ENCODE measurements at regions not wholly inside any gene's neighbourhood (a gene's known extent, or its start where the extent isn't known, plus 50 kb on each side); places are given as distances from the start of the nearest gene placed in this dataset.

- no peak for DNase-seq
These were observed 199.2 kb upstream of the KLF4 start for GRCh38 chr9:107688728-107689127.

DNA sequence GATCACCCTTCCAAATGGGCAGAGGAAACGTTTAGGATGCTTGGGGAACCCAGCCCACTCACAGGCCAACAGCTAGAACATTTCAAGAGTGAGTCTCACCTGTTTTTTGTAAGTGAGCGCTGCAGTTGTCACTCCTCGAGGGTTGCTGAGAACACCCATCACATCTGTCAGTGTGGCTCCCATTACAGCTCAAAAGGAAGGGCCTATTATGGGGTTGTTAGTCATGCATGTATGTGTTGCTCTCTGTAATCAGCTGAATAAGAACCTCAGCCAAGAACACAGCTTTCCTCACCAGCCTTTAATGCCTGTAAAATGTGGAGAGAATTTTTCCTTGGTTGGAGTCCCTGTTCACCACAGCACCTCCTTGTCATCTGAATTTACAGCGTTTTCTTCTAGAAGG, 196.3 kb upstream of the KLF4 start:
- DNase-seq, result no peak

GRCh38 chr9:107685376-107685775, 195.8 kb upstream of the KLF4 start:
- no peak for DNase-seq

DNA sequence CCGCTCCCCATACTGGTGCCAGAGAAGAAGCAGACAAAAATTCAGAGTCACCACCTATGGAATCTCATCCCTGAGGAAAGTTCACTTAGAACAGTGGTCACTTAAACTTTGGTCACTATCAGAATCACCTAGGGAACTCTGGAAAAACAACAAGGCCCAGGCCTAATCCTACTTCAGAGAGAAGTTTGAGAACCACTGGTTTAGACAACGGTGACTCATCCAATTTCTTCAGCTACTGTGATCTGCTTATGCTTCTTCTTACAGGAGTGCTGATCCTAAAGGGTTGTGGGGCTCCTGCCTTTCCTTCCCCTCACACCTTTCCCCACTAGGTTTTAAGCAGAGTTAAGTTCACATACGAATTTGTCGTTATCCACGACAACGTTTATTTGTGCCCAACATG, 194.7 kb upstream of the KLF4 start:
- no peak for DNase-seq

DNA sequence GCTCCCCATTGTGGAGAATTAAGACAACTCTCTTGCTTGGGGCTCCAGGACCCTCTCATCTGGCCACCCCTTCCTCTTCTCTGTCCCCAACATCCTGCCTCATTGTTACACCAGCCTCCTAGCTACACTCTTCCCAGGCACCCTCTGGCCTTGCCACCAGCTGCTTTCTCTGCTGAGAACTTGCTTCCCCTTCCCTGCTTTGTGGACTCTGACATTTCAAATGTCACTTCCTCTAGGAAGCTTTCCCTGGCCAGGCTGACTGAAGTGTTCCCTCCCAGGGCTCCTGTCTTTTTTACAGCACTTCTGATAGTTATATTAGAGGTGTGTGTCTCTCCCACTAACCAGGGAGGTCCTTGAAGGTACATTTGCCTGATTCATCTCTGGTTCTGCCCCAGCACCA, 194.0 kb upstream of the KLF4 start:
- DNase-seq, result no peak

GRCh38 chr9:107681988-107682387, 192.4 kb upstream of the KLF4 start:
- DNase-seq, result no peak

GRCh38 chr9:107675351-107676259, 186.0 kb upstream of the KLF4 start:
- DNase-seq, result no peak

DNA sequence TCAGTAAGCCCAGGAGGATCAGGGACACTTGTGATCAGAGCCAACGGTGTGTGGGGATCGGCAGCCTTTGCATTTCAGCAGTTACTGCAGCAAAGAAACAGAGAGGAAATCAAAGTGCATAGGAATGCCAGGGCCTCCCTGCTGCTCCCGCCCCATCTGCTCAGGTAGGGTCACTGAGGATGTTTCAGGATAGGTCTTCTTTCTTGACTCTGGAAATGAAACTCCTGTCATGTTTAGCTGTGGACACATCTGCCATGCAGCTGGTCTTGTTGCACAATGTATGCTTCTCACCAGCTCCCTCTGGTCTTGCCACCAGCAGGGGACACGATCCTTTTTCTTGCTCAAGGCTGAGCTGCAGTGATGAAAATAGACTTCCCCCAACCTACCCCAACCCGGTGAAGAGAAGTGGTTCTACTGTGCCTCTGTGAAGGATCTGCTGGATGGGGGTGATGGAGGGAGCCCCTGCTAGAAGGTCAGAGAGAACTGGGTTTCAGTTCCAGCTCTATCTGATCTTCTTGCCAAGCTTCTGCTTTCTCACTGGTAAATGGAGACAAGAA, 185.2 kb upstream of the KLF4 start:
- DNase-seq, result no peak

- DNase-seq, result no peak
These were observed 184.5 kb upstream of the KLF4 start for GRCh38 chr9:107673861-107674720.

DNA sequence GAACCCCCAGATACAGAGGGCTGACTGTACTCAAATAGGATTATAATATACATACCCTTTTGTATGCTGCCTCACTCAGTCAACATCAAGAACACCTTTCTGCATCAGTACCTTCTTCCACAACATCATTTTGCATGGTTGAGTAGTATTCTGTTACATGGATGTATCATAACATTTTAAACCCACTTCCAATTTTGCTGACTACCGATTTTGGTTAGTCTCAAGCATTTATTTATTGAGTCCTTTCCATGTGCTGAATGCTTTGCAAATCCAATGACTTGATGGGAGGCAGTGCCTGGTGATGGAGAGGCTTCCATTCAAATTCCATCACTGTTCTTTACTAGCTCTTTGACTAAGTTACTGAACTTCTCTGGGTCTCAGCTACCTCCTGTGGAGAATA, 182.0 kb upstream of the KLF4 start:
- DNase-seq, result no peak

GRCh38 chr9:107669422-107669821, 179.9 kb upstream of the KLF4 start:
- DNase-seq, result no peak

DNA sequence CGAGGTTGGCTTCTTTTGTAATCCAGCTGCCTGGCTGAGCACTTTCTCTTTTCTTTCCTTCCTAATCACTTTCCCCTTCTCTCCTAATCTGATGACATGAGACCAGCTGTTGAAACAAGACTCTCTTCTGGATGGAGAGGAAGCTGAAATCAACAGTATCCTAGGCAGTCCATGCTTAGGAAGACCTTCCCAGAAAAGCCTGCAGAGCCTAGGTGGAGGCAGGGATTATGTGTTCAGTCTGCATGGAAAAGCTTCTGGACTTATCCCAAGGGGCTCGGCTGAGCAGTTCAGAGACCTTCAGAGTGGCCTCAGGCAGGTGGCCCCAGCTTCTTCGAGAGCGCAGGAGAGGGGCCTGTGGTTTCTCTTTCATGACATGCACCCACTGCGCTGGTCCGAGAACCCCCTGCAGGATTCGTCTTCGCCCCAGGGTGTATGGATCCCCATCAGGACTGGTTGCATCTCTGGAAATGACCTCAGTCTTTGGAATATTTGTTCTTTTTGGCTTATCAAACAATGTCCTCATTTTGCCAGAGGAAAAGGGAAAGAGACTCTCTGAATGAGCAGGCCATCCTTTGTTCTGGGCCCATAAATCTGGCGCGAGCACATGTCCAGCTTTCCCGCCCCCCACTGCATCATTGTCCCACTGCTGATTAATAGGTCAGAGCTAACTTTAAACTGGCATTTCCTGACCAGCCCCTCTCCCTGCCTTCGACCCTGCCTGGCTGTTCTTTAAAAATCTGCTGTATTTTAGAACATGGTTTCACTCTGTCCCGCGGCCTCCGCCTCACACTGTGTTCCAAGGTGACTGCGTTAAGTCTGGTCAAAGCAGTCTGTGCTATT, 177.9 kb upstream of the KLF4 start:
- DNase-seq, result no peak

DNA sequence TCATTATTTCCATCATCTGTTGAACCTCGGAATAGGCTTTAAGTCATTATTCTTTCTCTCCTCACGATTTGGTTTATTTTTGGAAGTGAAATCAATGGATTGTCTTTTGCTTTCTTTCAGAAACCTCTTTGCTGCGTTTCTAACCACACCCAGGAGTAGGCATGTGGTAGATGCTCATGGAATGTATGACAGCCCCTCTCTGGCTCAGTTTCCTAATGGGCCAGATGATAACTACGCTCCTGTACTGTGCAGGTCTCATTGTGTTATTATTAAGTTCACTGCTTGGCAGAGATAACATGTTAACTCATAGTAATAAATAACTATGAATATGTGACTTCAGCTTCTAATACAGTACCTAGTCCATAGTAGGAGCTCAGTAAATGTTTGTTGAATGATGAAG, 175.5 kb upstream of the KLF4 start:
- DNase-seq, result no peak

DNA sequence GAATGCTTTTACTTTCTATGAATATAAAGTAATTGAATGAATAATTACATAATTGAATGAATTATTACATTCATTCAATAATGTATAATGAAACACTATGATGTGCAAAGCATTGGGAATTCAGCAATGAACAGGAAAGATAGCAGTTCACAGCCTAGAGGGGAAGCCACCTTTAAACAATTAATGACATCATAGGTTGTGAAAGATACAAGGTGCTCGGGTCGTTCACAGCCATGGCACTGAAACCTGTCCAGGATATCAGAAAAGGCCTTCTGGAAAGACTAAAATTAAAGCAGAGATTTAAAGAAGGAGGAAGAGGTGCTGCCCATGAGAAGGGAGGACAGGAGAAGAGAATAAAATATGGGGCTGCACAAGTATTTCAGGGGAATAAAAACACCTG, 171.4 kb upstream of the KLF4 start:
- DNase-seq, result no peak

- no peak for DNase-seq
These were observed 163.8 kb upstream of the KLF4 start for GRCh38 chr9:107653263-107653821.

GRCh38 chr9:107650995-107651394, 161.4 kb upstream of the KLF4 start:
- DNase-seq, result no peak

DNA sequence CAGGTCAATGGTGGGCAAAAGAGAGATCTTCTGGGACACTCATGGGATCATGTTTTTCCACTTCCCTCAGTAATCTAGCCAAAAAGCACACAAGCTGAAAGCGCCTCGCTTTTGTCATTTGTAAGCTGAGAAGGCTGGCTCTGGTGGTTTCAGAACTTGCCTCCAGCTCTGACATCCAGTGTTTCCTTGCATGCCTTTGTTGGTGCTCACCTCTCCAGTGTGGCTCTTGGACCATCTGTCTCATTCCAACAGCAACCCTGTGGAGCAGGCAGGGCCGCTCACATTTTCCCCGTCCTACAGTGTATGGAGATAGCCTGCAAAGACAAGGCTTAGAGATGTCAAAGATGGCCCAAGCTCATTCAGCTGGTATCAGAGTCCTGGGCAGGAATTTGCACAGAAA, 160.8 kb upstream of the KLF4 start:
- no peak for DNase-seq

GRCh38 chr9:107648153-107648715, 158.7 kb upstream of the KLF4 start:
- no peak for DNase-seq

DNA sequence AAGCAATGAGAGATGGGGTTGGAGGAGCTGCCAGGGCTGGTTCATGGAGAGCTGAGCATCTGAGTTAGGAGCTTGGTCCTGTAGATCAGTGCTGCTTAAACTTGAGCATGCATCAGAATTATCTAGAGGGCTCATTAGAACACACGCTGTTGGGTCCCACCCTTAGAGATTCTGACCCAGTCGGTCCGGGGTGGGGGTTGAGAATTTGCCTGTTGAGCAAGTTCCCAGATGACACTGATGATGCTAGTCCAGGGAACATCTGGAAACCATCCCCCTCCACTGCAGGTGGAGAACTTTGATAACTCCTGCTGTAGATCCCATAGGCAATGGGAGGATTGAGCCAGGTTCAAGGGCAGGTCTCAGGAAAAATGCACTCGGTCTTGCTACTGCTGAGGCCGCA, 158.0 kb upstream of the KLF4 start:
- DNase-seq, result no peak

GRCh38 chr9:107647141-107647540, 157.6 kb upstream of the KLF4 start:
- no peak for DNase-seq

GRCh38 chr9:107645464-107645833, 155.9 kb upstream of the KLF4 start:
- DNase-seq, result no peak

All from activated CD4-positive, alpha-beta T cell treated with anti-CD3 and anti-CD28 coated beads, Interleukin-2, amount 50 U/mL, for 16 hours (primary cell).